IMR-90 (cell line): ENCODE measurements at regions not wholly inside any gene's neighbourhood (a gene's known extent, or its start where the extent isn't known, plus 50 kb on each side); places are given as distances from the start of the nearest gene placed in this dataset.

ENCODE experiments used
- ATAC-seq: fragments of 200-7000 bp; cut with Tn5 transposase; 2 replicates; pipeline ENCODE4 v1.9.1; 2020; ENCODE audit warnings: low read depth, mild to moderate bottlenecking, moderate library complexity
- BruUV-seq: library from RNA; stranded (reverse); fragments of 400-500 nt; replicated peaks from 2 replicates; lab custom pipeline; 2021; lab: Mats Ljungman, UMichigan
- CTCF ChIA-PET: fragments of 300-600 bp; formaldehyde crosslinking; extraction: SDS; loops from one replicate; lab custom pipeline; 2021; ENCODE audit warnings: antibody characterized with exemption; lab: Yijun Ruan, JAX
- POLR2A ChIA-PET: fragments of 300-600 bp; sonication (Branson Sonifier 250); formaldehyde crosslinking; loops from one replicate; lab custom pipeline; 2022; ENCODE audit warnings: antibody characterized with exemption; ENCODE audit not compliant: unreplicated experiment; lab: Charles Lee
- DNase-seq: peaks from one replicate; pipeline ENCODE4 v3.0.0; 2013
- H2AFZ ChIP-seq: replicated peaks from 2 replicates; pipeline ENCODE3; 2013; ENCODE audit warnings: low read length, mild to moderate bottlenecking; ENCODE audit not compliant: poor library complexity
- H2AK5ac ChIP-seq: 2 replicates; pipeline ENCODE4 v1.6.1; 2013; ENCODE audit warnings: low read depth, low read length, inconsistent platforms
- H2AK9ac ChIP-seq: replicated peaks from 2 replicates; pipeline ENCODE3; 2013; ENCODE audit warnings: mild to moderate bottlenecking, low read depth, low read length, moderate library complexity; ENCODE audit not compliant: poor library complexity
- H2BK120ac ChIP-seq: 2 replicates; pipeline ENCODE4 v1.6.1; 2013; ENCODE audit warnings: low read depth, low read length, inconsistent platforms
- H2BK15ac ChIP-seq: 3 replicates; pipeline ENCODE4 v1.6.1; 2013; ENCODE audit warnings: low read depth, low read length, inconsistent platforms
- H2BK20ac ChIP-seq: 2 replicates; pipeline ENCODE4 v1.6.1; 2013; ENCODE audit warnings: low read depth, mild to moderate bottlenecking, inconsistent platforms, low read length, moderate library complexity
- H2BK5ac ChIP-seq: 2 replicates; pipeline ENCODE4 v1.6.1; 2013; ENCODE audit warnings: mild to moderate bottlenecking, low read depth, low read length, inconsistent platforms; ENCODE audit not compliant: poor library complexity, severe bottlenecking
- H3K14ac ChIP-seq: replicated peaks from 2 replicates; pipeline ENCODE4 v1.6.1; 2013; ENCODE audit warnings: low read depth, low read length, inconsistent platforms
- H3K18ac ChIP-seq: 2 replicates; pipeline ENCODE4 v1.6.1; 2013; ENCODE audit warnings: low read depth, low read length, control low read depth
- H3K23ac ChIP-seq: 2 replicates; pipeline ENCODE4 v1.6.1; 2013; ENCODE audit warnings: low read depth, low read length, inconsistent platforms
- H3K27ac ChIP-seq: 2 replicates; pipeline ENCODE4 v1.5.1; 2013; ENCODE audit warnings: mild to moderate bottlenecking, control low read depth, low read length; ENCODE audit not compliant: insufficient read depth
- H3K27me3 ChIP-seq: 2 replicates; pipeline ENCODE4 v1.6.1; 2013; ENCODE audit warnings: low read length; ENCODE audit not compliant: control insufficient read depth, insufficient read depth
- H3K36me3 ChIP-seq: 2 replicates; pipeline ENCODE4 v1.6.1; 2013; ENCODE audit warnings: low read length, mixed read lengths; ENCODE audit not compliant: control insufficient read depth, insufficient read depth
- H3K4ac ChIP-seq: 2 replicates; pipeline ENCODE4 v1.6.1; 2013; ENCODE audit warnings: low read depth, low read length, inconsistent platforms
- H3K4me1 ChIP-seq: 2 replicates; pipeline ENCODE4 v1.6.1; 2013; ENCODE audit warnings: low read length, mixed read lengths; ENCODE audit not compliant: control insufficient read depth, insufficient read depth
- H3K4me2 ChIP-seq: 2 replicates; pipeline ENCODE4 v1.6.1; 2013; ENCODE audit warnings: low read depth, mild to moderate bottlenecking, control low read depth, low read length, moderate library complexity
- H3K4me3 ChIP-seq: 2 replicates; pipeline ENCODE4 v1.5.1; 2013; ENCODE audit warnings: low read depth, mild to moderate bottlenecking, control low read depth, low read length, moderate library complexity; ENCODE audit not compliant: insufficient read depth
- H3K56ac ChIP-seq: 2 replicates; pipeline ENCODE4 v1.6.1; 2013; ENCODE audit warnings: low read length, inconsistent platforms; ENCODE audit not compliant: insufficient read depth; ENCODE audit errors: extremely low read depth
- H3K79me1 ChIP-seq, 2 experiments: 2 replicates each; pipeline ENCODE4 v1.6.1; 2013; ENCODE audit warnings: low read length in 2 of 2, inconsistent platforms in 1 of 2, low read depth in 1 of 2
- H3K9ac ChIP-seq: 2 replicates; pipeline ENCODE4 v1.6.1; 2013; ENCODE audit warnings: low read depth, low read length, control low read depth
- H3K9me1 ChIP-seq: 2 replicates; pipeline ENCODE4 v1.6.1; 2013; ENCODE audit warnings: low read length, inconsistent platforms; ENCODE audit not compliant: insufficient read depth
- H3K9me3 ChIP-seq: 2 replicates; pipeline ENCODE4 v1.6.1; 2013; ENCODE audit warnings: low read length; ENCODE audit not compliant: control insufficient read depth, insufficient read depth
- H4K20me1 ChIP-seq: 2 replicates; pipeline ENCODE4 v1.6.1; 2013; ENCODE audit warnings: low read length, inconsistent platforms; ENCODE audit not compliant: insufficient read depth
- H4K5ac ChIP-seq: 2 replicates; pipeline ENCODE4 v1.6.1; 2013; ENCODE audit warnings: mild to moderate bottlenecking, low read depth, low read length, control low read depth
- H4K8ac ChIP-seq, 2 experiments: 2 replicates each; pipeline ENCODE4 v1.6.1; 2013; ENCODE audit warnings: low read depth in 2 of 2, low read length in 2 of 2, control low read depth in 1 of 2, inconsistent platforms in 1 of 2
- H4K91ac ChIP-seq: 2 replicates; pipeline ENCODE4 v1.6.1; 2013; ENCODE audit warnings: low read depth, low read length, inconsistent platforms; ENCODE audit not compliant: insufficient read depth
- BHLHE40 ChIP-seq: fragments of 150-350 bp; IDR thresholded peaks from 2 replicates; pipeline ENCODE4 v1.6.1; 2016; ENCODE audit warnings: mild to moderate bottlenecking, low read depth, low read length
- FOS ChIP-seq: fragments of 150-350 bp; IDR thresholded peaks from 2 replicates; pipeline ENCODE4 v1.6.1; 2016; ENCODE audit warnings: low read depth, low read length
- MAFK ChIP-seq: IDR thresholded peaks from 2 replicates; pipeline ENCODE4 v1.6.1; 2012; ENCODE audit warnings: low read depth, low read length, improper control_type of control experiment
- NFE2L2 ChIP-seq: fragments of 150-350 bp; IDR thresholded peaks from 2 replicates; pipeline ENCODE4 v1.6.1; 2016; ENCODE audit warnings: low read depth, mild to moderate bottlenecking, low read length
- SMC3 ChIP-seq: fragments of 150-350 bp; IDR thresholded peaks from 2 replicates; pipeline ENCODE4 v1.6.1; 2016; ENCODE audit warnings: low read depth, mild to moderate bottlenecking, antibody characterized with exemption, low read length, moderate library complexity
- WGBS, 2 experiments: methylation state at CpG; one replicate each; pipeline versions ENCODE4 v1.1.5 to v1.1.7; 2013; ENCODE audit warnings: missing lambda C conversion rate in 2 of 2; ENCODE audit not compliant: insufficient read length in 1 of 2; ENCODE audit errors: extremely low coverage in 2 of 2; 5-methylcytosine and 5-hydroxymethylcytosine counted together
- dilution Hi-C: fragments of 300-500 bp; cut with HindIII; formaldehyde crosslinking; loops from one replicate; pipeline ENCODE4 v1.14.3; 2018; ENCODE audit warnings: low sequenced_read_pairs; ENCODE audit not compliant: unreplicated experiment
- in situ Hi-C: fragments of 300-500 bp; cut with MboI; formaldehyde crosslinking; loops from 3 replicates; pipeline ENCODE4 v1.14.3; 2019; ENCODE audit warnings: low sequenced_read_pairs, inconsistent platforms, mixed read lengths
- intact Hi-C: fragments of 100-400 bp; cut with micrococcal nuclease; formaldehyde crosslinking; loops from 2 replicates; pipeline ENCODE4 v1.10.0; 2022

DNA sequence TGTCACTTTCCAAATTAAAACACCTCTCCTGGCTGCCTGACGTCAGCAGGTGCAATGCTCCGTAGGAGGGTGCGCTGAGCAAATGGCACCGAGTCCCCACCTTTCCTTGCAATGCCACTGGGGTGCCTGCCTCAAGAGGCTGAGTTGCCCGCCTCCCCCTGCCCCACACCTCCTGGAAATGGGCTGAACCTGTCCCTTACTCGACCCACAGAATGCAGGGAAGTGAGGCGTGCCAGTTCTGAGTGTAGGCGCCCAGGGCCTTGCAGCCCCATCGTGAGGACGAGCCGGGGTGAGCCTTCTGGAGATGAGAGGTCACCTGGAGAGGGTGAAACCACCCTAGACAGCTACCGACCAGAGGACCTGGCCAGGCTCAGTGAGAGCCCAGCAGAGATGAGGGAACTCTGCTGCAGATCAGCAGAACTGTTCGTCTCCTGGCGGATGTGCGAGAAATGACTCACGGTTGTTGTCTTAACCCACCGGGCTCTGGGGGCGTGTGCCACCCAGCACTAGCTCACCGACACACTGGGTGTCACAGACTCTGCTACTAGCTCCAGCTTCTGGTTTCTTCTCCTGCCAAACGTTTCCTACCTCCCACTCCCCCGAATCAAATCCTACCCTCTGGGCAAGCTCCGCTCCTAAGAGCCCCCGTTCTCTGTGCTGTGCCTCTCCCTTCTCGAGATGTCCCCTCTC lies 168.7 kb upstream of the HDAC4 start:
- no peak for ATAC-seq
- no TSS peak for BruUV-seq
- H3K18ac ChIP-seq = no peak overlapping the region

More for the DNA sequence above, 168.7 kb upstream of the HDAC4 start:
- no peak overlapping the region for H3K4me3 ChIP-seq
- H2AK9ac ChIP-seq = no peak overlapping the region
- no peak overlapping the region for H4K5ac ChIP-seq
- H3K9me1 ChIP-seq = no peaks in the 10 kb centered on the region
- no peak overlapping the region for H3K9ac ChIP-seq
- no peak overlapping the region for H4K91ac ChIP-seq
- H3K79me1 ChIP-seq = no peaks in the 10 kb centered on the region
- H3K9me3 ChIP-seq = peaks cover 16% of the 10 kb centered on the region
- no peak overlapping the region for H3K4ac ChIP-seq
- no peaks in the 10 kb centered on the region for H3K27me3 ChIP-seq
- H3K27ac ChIP-seq = no peak overlapping the region
- WGBS, 2 experiments = 71% methylated on average over 11 of the region's 24 CpGs; no CpG with 5 or more reads in 1 of the 2 experiments
- H2BK5ac ChIP-seq = no peak overlapping the region
- POLR2A ChIA-PET = no interaction called here
- no peaks in the 10 kb centered on the region for H3K4me1 ChIP-seq
- in situ Hi-C loops = no loop called here
- no peak overlapping the region for H2BK15ac ChIP-seq
- H3K36me3 ChIP-seq = no peaks in the 10 kb centered on the region
- no peak overlapping the region for H2AK5ac ChIP-seq
- no peak overlapping the region for H2BK120ac ChIP-seq
- intact Hi-C loops = no loop called here
- no peak overlapping the region for H3K14ac ChIP-seq
- CTCF ChIA-PET = no interaction called here
- TF ChIP-seq FOS (no peak), NFE2L2 (no peak), MAFK (no peak), SMC3 (no peak), BHLHE40 (no peak)
- H3K56ac ChIP-seq = no peak overlapping the region
- no peak overlapping the region for H2AFZ ChIP-seq
- no peak overlapping the region for H2BK20ac ChIP-seq
- dilution Hi-C loops = no loop called here
- DNase-seq = no peak
- H4K20me1 ChIP-seq = no peaks in the 10 kb centered on the region
- no peak overlapping the region for H3K4me2 ChIP-seq
- H3K23ac ChIP-seq = no peak overlapping the region
- no peak overlapping the region for H4K8ac ChIP-seq
